ENCODE measurements at regions not wholly inside any gene's neighbourhood (a gene's known extent, or its start where the extent isn't known, plus 50 kb on each side); places are given as distances from the start of the nearest gene placed in this dataset.
A peak's percentile ranks its signal among the peaks of the same experiment; 100 is the strongest.

GRCh38 chr13:99620806-99621205, 119.5 kb downstream of the TM9SF2 start:
- Mint-ChIP-seq H3K27me3 (peaks cover 4% of the 10 kb centered on the region), H3K27ac (no peak overlapping the region), H3K9me3 (no peaks in the 10 kb centered on the region), H3K4me3 (no peak overlapping the region), H3K36me3 (no peaks in the 10 kb centered on the region), H3K4me1 (peaks cover 9% of the 10 kb centered on the region)
- DNase-seq: no peak
- CTCF ChIA-PET: interaction anchor here (1.1 kb wide), 1 partner anchor 293 kb away, joined by 3 read pairs; no protein-coding TSS in a partner anchor

GRCh38 chr13:99619207-99619606, 117.9 kb downstream of the TM9SF2 start:
- CTCF ChIA-PET: interaction anchor here (0.8 kb wide), 1 partner anchor 10 kb away, joined by 3 read pairs; no protein-coding TSS in a partner anchor
- Mint-ChIP-seq H3K9me3 (no peaks in the 10 kb centered on the region), H3K36me3 (no peaks in the 10 kb centered on the region), H3K27me3 (peaks cover 5% of the 10 kb centered on the region), H3K4me1 (peaks cover 9% of the 10 kb centered on the region), H3K27ac (no peak overlapping the region), H3K4me3 (no peak overlapping the region)
- no peak for DNase-seq

GRCh38 chr13:99617474-99618255, 116.4 kb downstream of the TM9SF2 start:
- DNase-seq: peak; percentile 58
- H3K27me3 Mint-ChIP-seq: peaks cover 6% of the 10 kb centered on the region
- H3K4me1 Mint-ChIP-seq: peaks cover 11% of the 10 kb centered on the region
- no peaks in the 10 kb centered on the region for H3K9me3 Mint-ChIP-seq
- CTCF ChIA-PET: no interaction called here
- peak overlapping the region; percentile 64 for H3K27ac Mint-ChIP-seq
- no peaks in the 10 kb centered on the region for H3K36me3 Mint-ChIP-seq
- H3K4me3 Mint-ChIP-seq: no peak overlapping the region

- Mint-ChIP-seq H3K27ac (no peak overlapping the region), H3K4me1 (peaks cover 11% of the 10 kb centered on the region), H3K36me3 (peaks cover 2% of the 10 kb centered on the region), H3K9me3 (no peaks in the 10 kb centered on the region), H3K4me3 (no peak overlapping the region), H3K27me3 (peaks cover 8% of the 10 kb centered on the region)
- peak; percentile 56 for DNase-seq
- CTCF ChIA-PET: interaction anchor here (1.0 to 1.8 kb wide), 2 partner anchors 8 to 35 kb away, joined by 3 to 5 read pairs; partner anchors contain the start of gene CLYBL
Measured at GRCh38 chr13:99614465-99614885, 113.2 kb downstream of the TM9SF2 start.
